GM13976 (cell line): ENCODE measurements at regions not wholly inside any gene's neighbourhood (a gene's known extent, or its start where the extent isn't known, plus 50 kb on each side); places are given as distances from the start of the nearest gene placed in this dataset.
"Not testable (repeated sequence)": the region's sequence is repeated elsewhere in the genome, so short reads cannot be mapped to it uniquely, and the experiment has no call there.

Experiments used
- DNase-seq: peaks from one replicate; pipeline ENCODE4 v3.0.0; 2012; ENCODE audit warnings: low spot score
- in situ Hi-C: fragments of 300-500 bp; cut with MboI; formaldehyde crosslinking; loops from one replicate; pipeline ENCODE4 v1.12.0; 2022; ENCODE audit warnings: low sequenced_read_pairs, mixed read lengths, inconsistent platforms; ENCODE audit not compliant: unreplicated experiment
- TF ChIP-seq, protein P1 (sequence below): IDR thresholded peaks from 2 replicates; pipeline ENCODE4 v1.5.1; 2012; ENCODE audit warnings: borderline replicate concordance, mild to moderate bottlenecking; ENCODE audit not compliant: insufficient read depth; ENCODE audit errors: extremely low read depth, missing control alignments, control extremely low read depth

- no peak for DNase-seq
- in situ Hi-C loops = no loop called here
- TF ChIP-seq, protein P1, sequence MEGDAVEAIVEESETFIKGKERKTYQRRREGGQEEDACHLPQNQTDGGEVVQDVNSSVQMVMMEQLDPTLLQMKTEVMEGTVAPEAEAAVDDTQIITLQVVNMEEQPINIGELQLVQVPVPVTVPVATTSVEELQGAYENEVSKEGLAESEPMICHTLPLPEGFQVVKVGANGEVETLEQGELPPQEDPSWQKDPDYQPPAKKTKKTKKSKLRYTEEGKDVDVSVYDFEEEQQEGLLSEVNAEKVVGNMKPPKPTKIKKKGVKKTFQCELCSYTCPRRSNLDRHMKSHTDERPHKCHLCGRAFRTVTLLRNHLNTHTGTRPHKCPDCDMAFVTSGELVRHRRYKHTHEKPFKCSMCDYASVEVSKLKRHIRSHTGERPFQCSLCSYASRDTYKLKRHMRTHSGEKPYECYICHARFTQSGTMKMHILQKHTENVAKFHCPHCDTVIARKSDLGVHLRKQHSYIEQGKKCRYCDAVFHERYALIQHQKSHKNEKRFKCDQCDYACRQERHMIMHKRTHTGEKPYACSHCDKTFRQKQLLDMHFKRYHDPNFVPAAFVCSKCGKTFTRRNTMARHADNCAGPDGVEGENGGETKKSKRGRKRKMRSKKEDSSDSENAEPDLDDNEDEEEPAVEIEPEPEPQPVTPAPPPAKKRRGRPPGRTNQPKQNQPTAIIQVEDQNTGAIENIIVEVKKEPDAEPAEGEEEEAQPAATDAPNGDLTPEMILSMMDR = no peak
These were observed 224.0 kb upstream of the CBLB start for GRCh38 chr3:106092792-106093191.

DNA sequence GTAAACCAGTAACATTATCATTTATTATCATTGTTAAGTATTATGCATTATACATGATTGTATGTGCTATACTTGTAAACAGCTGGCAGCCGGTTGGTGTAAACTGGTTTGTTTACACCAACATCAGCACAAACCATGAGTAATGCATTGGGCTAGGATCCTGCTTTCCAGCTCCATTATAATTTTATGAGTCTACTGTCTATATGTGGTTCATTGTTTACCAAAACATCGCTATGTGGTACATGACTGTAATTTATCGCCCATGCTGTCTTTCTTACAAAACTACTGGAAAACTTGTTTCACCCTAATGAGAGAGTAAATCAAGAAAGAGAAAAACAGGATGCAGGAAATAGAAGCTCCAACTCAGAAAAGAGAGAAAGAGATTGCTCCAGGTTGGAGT is 224.8 kb upstream of the CBLB start:
- in situ Hi-C loops = no loop called here
- DNase-seq = no peak
- TF ChIP-seq, protein P1 = no peak

GRCh38 chr3:106097817-106098435 is 229.1 kb upstream of the CBLB start:
- no peak for DNase-seq
- TF ChIP-seq, protein P1 = no peak
- in situ Hi-C loops = no loop called here

- in situ Hi-C loops = no loop called here
- TF ChIP-seq, protein P1 = no peak
- DNase-seq = no peak
These were observed 234.6 kb upstream of the CBLB start for GRCh38 chr3:106103383-106103782.

GRCh38 chr3:106104078-106104477 is 235.3 kb upstream of the CBLB start:
- in situ Hi-C loops = no loop called here
- TF ChIP-seq, protein P1 = no peak
- DNase-seq = no peak

GRCh38 chr3:106108925-106109324 is 240.1 kb upstream of the CBLB start:
- in situ Hi-C loops = no loop called here
- TF ChIP-seq, protein P1 = no peak
- DNase-seq = no peak

DNA sequence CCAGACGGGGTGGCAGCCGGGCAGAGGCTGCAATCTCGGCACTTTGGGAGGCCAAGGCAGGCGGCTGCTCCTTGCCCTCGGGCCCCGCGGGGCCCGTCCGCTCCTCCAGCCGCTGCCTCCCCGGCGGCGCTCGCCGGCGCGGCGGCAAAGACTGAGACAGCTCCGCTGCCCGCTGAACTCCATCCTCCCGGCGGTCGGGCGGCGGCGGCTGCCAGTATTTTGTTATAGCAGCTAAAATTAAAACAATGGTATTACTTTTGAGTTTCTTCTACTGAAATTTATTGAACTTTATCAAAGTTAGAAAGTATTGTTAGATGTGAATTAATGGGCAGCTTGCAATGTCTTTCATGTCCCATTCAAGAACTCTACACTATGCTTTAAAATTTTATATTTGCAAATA is 243.7 kb upstream of the CBLB start:
- in situ Hi-C loops, DNase-seq: not testable (repeated sequence)
